Astrocyte (in vitro differentiated cells and primary cell): ENCODE measurements at regions not wholly inside any gene's neighbourhood (a gene's known extent, or its start where the extent isn't known, plus 50 kb on each side); places are given as distances from the start of the nearest gene placed in this dataset.
"Not testable (repeated sequence)": the region's sequence is repeated elsewhere in the genome, so short reads cannot be mapped to it uniquely, and the experiment has no call there.

Source experiments
- DNase-seq: peaks from one replicate; pipeline ENCODE4 v3.0.0-alpha.2; 2010; ENCODE audit warnings: low read depth
- FAIRE-seq: peaks from 2 replicates; lab custom pipeline; 2011; peaks lifted over from hg19 to GRCh38; lab: Jason Lieb, UNC
- H2AFZ ChIP-seq: 2 replicates; pipeline ENCODE4 v1.6.0; 2012; ENCODE audit warnings: low read depth, low read length, inconsistent platforms
- H3K27ac ChIP-seq: 2 replicates; pipeline ENCODE4 v1.5.1; 2011; ENCODE audit warnings: low read depth, low read length, inconsistent platforms
- H3K27me3 ChIP-seq: 2 replicates; pipeline ENCODE4 v1.6.0; 2011; ENCODE audit warnings: low read length, inconsistent platforms; ENCODE audit not compliant: insufficient read depth
- H3K36me3 ChIP-seq: 2 replicates; pipeline ENCODE4 v1.5.1; 2011; ENCODE audit warnings: low read length, inconsistent platforms; ENCODE audit not compliant: insufficient read depth
- H3K4me1 ChIP-seq: 2 replicates; pipeline ENCODE4 v1.5.1; 2011; ENCODE audit warnings: low read length, inconsistent platforms; ENCODE audit not compliant: insufficient read depth
- H3K4me2 ChIP-seq: 2 replicates; pipeline ENCODE4 v1.6.0; 2012; ENCODE audit warnings: low read length, inconsistent platforms
- H3K4me3 ChIP-seq: 2 replicates; pipeline ENCODE4 v1.5.1; 2011; ENCODE audit warnings: low read depth, mild to moderate bottlenecking, low read length, inconsistent platforms; ENCODE audit not compliant: insufficient read depth
- H3K79me2 ChIP-seq: 2 replicates; pipeline ENCODE4 v1.6.0; 2012; ENCODE audit warnings: mild to moderate bottlenecking, low read length, inconsistent platforms; ENCODE audit not compliant: insufficient read depth
- H3K9ac ChIP-seq: 2 replicates; pipeline ENCODE4 v1.6.0; 2012; ENCODE audit warnings: mild to moderate bottlenecking, low read length, inconsistent platforms
- H3K9me3 ChIP-seq: 2 replicates; pipeline ENCODE4 v1.5.1; 2012; ENCODE audit warnings: low read depth, mild to moderate bottlenecking, low read length, inconsistent platforms; ENCODE audit not compliant: insufficient read depth
- H4K20me1 ChIP-seq: 2 replicates; pipeline ENCODE4 v1.6.0; 2012; ENCODE audit warnings: low read length, inconsistent platforms; ENCODE audit not compliant: insufficient read depth
- H3K27ac Mint-ChIP-seq: one replicate; pipeline ENCODE4 v1.8.0; 2021; ENCODE audit warnings: mild to moderate bottlenecking, mixed read lengths; ENCODE audit not compliant: unreplicated experiment
- H3K27me3 Mint-ChIP-seq: one replicate; pipeline ENCODE4 v1.8.0; 2021; ENCODE audit warnings: low read depth, mixed read lengths; ENCODE audit not compliant: unreplicated experiment
- H3K36me3 Mint-ChIP-seq: one replicate; pipeline ENCODE4 v1.8.0; 2021; ENCODE audit warnings: low read depth, mixed read lengths; ENCODE audit not compliant: unreplicated experiment
- H3K4me1 Mint-ChIP-seq: one replicate; pipeline ENCODE4 v1.8.0; 2021; ENCODE audit warnings: low read depth, mixed read lengths; ENCODE audit not compliant: unreplicated experiment
- H3K4me3 Mint-ChIP-seq: one replicate; pipeline ENCODE4 v1.8.0; 2021; ENCODE audit warnings: mild to moderate bottlenecking, moderate library complexity, mixed read lengths; ENCODE audit not compliant: unreplicated experiment
- H3K9me3 Mint-ChIP-seq: one replicate; pipeline ENCODE4 v1.8.0; 2021; ENCODE audit warnings: mild to moderate bottlenecking, mixed read lengths; ENCODE audit not compliant: unreplicated experiment
- EZH2 ChIP-seq: IDR thresholded peaks from 2 replicates; pipeline ENCODE4 v1.6.1; 2012; ENCODE audit warnings: mild to moderate bottlenecking, low read length, inconsistent platforms; ENCODE audit not compliant: insufficient read depth
- TF ChIP-seq, protein P1 (sequence below): IDR thresholded peaks from 2 replicates; pipeline ENCODE4 v1.5.1; 2011; ENCODE audit warnings: low read depth, mild to moderate bottlenecking, inconsistent platforms, low read length, moderate library complexity; ENCODE audit not compliant: insufficient read depth

DNA sequence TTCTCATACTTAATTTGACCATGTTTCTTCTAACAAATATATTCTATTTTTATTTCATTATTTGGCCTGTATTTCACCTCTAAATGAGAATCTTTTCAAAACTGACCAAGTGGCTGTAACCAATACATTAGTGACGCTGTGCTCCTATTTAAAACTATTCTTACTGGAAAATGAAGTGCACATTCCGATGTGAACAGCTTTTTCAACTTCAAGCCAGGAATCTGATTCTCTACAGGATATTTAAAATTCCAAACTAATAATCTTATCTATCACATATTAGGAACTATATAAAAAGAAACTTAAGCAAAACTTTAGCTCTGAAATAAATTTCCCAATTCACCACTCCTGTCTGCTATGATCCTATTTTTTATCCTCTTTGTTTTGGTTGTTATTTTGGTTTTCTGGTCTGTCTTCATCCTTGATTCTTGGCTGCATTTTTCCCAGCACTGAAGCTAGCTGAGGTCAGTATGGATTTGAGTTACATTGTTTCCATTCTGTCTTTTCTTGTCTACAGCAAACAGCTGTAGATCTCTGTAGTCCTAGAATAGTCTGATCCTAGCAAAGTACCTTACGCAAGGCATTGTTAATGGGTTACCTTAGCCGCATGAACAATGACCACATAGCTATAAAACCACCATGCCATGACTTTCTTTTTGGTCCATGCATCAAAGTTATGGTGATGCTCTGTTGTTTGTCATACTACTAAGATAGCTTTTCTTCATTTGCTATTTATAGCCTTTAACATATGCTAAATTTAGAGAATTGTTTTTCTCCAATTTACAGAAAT, 748.6 kb upstream of the SPRY2 start:
- H2AFZ ChIP-seq, result no peak overlapping the region

DNA sequence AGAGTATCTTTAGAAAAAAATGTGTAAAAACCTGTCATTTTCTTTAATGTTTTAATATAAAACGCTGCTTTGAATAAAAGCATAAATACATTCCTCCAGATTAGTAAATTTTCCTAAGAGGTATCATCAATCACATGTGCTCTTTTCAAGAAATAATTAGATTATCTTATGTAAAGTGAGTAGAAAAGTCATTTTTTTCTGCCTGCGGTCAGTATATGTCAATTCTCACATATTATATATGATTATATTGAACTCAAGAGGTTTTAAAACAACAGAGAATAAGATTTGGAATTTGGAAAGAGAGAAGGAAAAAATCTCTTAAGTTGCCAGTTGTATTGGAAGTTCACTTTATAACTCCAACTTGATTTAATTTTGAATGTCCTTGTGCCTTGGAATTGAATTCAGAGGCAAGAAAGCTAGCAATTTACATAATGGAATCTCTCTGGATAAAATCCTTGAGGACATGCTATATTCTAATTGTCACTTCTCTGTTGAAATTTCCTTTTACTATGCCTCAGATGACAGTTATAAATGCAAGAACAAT, 740.1 kb upstream of the SPRY2 start:
- Histone ChIP-seq H3K4me2 (no peak overlapping the region), H3K27ac (no peak overlapping the region), H4K20me1 (no peaks in the 10 kb centered on the region), H3K79me2 (no peaks in the 10 kb centered on the region), H3K36me3 (no peaks in the 10 kb centered on the region), H3K4me1 (no peaks in the 10 kb centered on the region), H3K9ac (no peak overlapping the region), H2AFZ (no peak overlapping the region), H3K9me3 (no peaks in the 10 kb centered on the region), H3K4me3 (no peak overlapping the region), H3K27me3 (no peaks in the 10 kb centered on the region)
- no peak for FAIRE-seq
- Mint-ChIP-seq H3K27me3 (no peaks in the 10 kb centered on the region), H3K36me3 (no peaks in the 10 kb centered on the region), H3K27ac (no peak overlapping the region), H3K9me3 (no peaks in the 10 kb centered on the region), H3K4me1 (no peaks in the 10 kb centered on the region), H3K4me3 (no peak overlapping the region)
- TF ChIP-seq EZH2, result no peak
- TF ChIP-seq, protein P1, sequence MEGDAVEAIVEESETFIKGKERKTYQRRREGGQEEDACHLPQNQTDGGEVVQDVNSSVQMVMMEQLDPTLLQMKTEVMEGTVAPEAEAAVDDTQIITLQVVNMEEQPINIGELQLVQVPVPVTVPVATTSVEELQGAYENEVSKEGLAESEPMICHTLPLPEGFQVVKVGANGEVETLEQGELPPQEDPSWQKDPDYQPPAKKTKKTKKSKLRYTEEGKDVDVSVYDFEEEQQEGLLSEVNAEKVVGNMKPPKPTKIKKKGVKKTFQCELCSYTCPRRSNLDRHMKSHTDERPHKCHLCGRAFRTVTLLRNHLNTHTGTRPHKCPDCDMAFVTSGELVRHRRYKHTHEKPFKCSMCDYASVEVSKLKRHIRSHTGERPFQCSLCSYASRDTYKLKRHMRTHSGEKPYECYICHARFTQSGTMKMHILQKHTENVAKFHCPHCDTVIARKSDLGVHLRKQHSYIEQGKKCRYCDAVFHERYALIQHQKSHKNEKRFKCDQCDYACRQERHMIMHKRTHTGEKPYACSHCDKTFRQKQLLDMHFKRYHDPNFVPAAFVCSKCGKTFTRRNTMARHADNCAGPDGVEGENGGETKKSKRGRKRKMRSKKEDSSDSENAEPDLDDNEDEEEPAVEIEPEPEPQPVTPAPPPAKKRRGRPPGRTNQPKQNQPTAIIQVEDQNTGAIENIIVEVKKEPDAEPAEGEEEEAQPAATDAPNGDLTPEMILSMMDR, result no peak
- DNase-seq, result no peak

More for the DNA sequence above, 748.6 kb upstream of the SPRY2 start:
- H3K4me1 Mint-ChIP-seq, result no peaks in the 10 kb centered on the region
- H3K9me3 ChIP-seq, result no peaks in the 10 kb centered on the region
- FAIRE-seq (no peak), DNase-seq (no peak)
- H3K4me1 ChIP-seq, result no peaks in the 10 kb centered on the region
- H4K20me1 ChIP-seq, result no peaks in the 10 kb centered on the region
- H3K27me3 ChIP-seq, result no peaks in the 10 kb centered on the region
- H3K36me3 Mint-ChIP-seq, result no peaks in the 10 kb centered on the region
- no peak overlapping the region for H3K9ac ChIP-seq
- H3K27ac Mint-ChIP-seq, result no peak overlapping the region
- H3K4me2 ChIP-seq, result no peak overlapping the region
- TF ChIP-seq, protein P1, result no peak
- no peak for TF ChIP-seq EZH2
- no peaks in the 10 kb centered on the region for H3K9me3 Mint-ChIP-seq
- no peaks in the 10 kb centered on the region for H3K79me2 ChIP-seq
- H3K36me3 ChIP-seq, result no peaks in the 10 kb centered on the region
- no peaks in the 10 kb centered on the region for H3K27me3 Mint-ChIP-seq
- no peak overlapping the region for H3K4me3 ChIP-seq
- no peak overlapping the region for H3K27ac ChIP-seq
- H3K4me3 Mint-ChIP-seq, result no peak overlapping the region

DNA sequence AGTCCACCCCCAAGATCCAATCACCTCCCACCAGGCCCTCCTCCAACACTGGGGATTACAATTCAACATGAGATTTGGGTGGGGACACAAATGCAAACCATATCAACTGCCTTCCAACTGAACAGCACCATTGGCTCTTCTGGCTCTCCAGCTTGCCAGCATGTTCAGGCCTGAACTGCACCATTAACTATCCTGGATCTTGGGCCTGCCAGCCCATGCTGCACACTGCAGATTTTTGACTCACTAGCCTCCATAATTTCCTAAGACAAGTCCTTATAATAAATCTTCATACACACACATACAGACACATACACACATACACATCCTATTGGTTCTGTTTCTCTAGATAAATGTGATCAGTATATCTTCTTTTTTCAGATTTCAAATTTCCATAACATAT, 737.1 kb upstream of the SPRY2 start:
- no peaks in the 10 kb centered on the region for H3K27me3 Mint-ChIP-seq
- H3K27me3 ChIP-seq, result no peaks in the 10 kb centered on the region
- no peaks in the 10 kb centered on the region for H3K4me1 ChIP-seq
- H2AFZ ChIP-seq, result no peak overlapping the region
- FAIRE-seq (no peak), DNase-seq (no peak)
- H3K4me2 ChIP-seq, result no peak overlapping the region
- no peaks in the 10 kb centered on the region for H3K36me3 ChIP-seq
- H3K79me2 ChIP-seq, result no peaks in the 10 kb centered on the region
- no peaks in the 10 kb centered on the region for H3K9me3 Mint-ChIP-seq
- no peak overlapping the region for H3K4me3 Mint-ChIP-seq
- H4K20me1 ChIP-seq, result no peaks in the 10 kb centered on the region
- H3K4me3 ChIP-seq, result no peak overlapping the region
- TF ChIP-seq, protein P1, result no peak
- no peak for TF ChIP-seq EZH2
- no peak overlapping the region for H3K9ac ChIP-seq
- no peak overlapping the region for H3K27ac Mint-ChIP-seq
- no peaks in the 10 kb centered on the region for H3K4me1 Mint-ChIP-seq
- no peaks in the 10 kb centered on the region for H3K36me3 Mint-ChIP-seq
- H3K9me3 ChIP-seq, result no peaks in the 10 kb centered on the region
- H3K27ac ChIP-seq, result no peak overlapping the region

DNA sequence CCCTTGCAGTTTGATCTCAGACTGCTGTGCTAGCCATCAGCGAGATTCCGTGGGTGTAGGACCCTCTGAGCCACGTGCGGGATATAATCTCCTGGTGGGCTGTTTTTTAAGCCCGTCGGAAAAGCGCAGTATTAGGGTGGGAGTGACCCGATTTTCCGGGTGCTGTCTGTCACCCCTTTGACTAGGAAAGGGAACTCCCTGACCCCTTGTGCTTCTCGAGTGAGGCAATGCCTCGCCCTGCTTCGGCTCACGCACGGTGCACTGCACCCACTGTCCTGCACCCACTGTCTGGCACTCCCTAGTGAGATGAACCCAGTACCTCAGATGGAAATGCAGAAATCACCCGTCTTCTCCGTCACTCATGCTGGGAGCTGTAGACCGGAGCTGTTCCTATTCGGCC, 728.9 kb upstream of the SPRY2 start:
- not testable (repeated sequence) for H3K36me3 ChIP-seq, H3K4me1 Mint-ChIP-seq, H2AFZ ChIP-seq, H3K4me3 ChIP-seq, DNase-seq, H3K9me3 Mint-ChIP-seq, FAIRE-seq, H3K4me2 ChIP-seq, H3K36me3 Mint-ChIP-seq, H3K27ac Mint-ChIP-seq, H3K27ac ChIP-seq, H3K27me3 ChIP-seq, H3K9ac ChIP-seq, H3K27me3 Mint-ChIP-seq, H3K4me1 ChIP-seq, H3K79me2 ChIP-seq, H3K9me3 ChIP-seq, H3K4me3 Mint-ChIP-seq, H4K20me1 ChIP-seq
